ENCODE measurements at regions not wholly inside any gene's neighbourhood (a gene's known extent, or its start where the extent isn't known, plus 50 kb on each side); places are given as distances from the start of the nearest gene placed in this dataset.

GRCh38 chr17:63282455-63282854, 163.7 kb downstream of the CYB561 start:
- no peaks in the 10 kb centered on the region for H3K4me1 Mint-ChIP-seq
- TF ChIP-seq EZH2phosphoT487 (IDR thresholded peaks at IDR 0.05; ENCODE audit: unreplicated experiment), result no peak
- TF ChIP-seq JUNB (IDR thresholded peaks at IDR 0.05; ENCODE audit: unreplicated experiment), result no peak
- TF ChIP-seq, protein P1, sequence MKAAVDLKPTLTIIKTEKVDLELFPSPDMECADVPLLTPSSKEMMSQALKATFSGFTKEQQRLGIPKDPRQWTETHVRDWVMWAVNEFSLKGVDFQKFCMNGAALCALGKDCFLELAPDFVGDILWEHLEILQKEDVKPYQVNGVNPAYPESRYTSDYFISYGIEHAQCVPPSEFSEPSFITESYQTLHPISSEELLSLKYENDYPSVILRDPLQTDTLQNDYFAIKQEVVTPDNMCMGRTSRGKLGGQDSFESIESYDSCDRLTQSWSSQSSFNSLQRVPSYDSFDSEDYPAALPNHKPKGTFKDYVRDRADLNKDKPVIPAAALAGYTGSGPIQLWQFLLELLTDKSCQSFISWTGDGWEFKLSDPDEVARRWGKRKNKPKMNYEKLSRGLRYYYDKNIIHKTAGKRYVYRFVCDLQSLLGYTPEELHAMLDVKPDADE (IDR thresholded peaks at IDR 0.05), result no peak
- no peak for TF ChIP-seq CREB1 (CRISPR knock-in tag; IDR thresholded peaks at IDR 0.05; ENCODE audit: low read depth)
- TF ChIP-seq, protein P2, sequence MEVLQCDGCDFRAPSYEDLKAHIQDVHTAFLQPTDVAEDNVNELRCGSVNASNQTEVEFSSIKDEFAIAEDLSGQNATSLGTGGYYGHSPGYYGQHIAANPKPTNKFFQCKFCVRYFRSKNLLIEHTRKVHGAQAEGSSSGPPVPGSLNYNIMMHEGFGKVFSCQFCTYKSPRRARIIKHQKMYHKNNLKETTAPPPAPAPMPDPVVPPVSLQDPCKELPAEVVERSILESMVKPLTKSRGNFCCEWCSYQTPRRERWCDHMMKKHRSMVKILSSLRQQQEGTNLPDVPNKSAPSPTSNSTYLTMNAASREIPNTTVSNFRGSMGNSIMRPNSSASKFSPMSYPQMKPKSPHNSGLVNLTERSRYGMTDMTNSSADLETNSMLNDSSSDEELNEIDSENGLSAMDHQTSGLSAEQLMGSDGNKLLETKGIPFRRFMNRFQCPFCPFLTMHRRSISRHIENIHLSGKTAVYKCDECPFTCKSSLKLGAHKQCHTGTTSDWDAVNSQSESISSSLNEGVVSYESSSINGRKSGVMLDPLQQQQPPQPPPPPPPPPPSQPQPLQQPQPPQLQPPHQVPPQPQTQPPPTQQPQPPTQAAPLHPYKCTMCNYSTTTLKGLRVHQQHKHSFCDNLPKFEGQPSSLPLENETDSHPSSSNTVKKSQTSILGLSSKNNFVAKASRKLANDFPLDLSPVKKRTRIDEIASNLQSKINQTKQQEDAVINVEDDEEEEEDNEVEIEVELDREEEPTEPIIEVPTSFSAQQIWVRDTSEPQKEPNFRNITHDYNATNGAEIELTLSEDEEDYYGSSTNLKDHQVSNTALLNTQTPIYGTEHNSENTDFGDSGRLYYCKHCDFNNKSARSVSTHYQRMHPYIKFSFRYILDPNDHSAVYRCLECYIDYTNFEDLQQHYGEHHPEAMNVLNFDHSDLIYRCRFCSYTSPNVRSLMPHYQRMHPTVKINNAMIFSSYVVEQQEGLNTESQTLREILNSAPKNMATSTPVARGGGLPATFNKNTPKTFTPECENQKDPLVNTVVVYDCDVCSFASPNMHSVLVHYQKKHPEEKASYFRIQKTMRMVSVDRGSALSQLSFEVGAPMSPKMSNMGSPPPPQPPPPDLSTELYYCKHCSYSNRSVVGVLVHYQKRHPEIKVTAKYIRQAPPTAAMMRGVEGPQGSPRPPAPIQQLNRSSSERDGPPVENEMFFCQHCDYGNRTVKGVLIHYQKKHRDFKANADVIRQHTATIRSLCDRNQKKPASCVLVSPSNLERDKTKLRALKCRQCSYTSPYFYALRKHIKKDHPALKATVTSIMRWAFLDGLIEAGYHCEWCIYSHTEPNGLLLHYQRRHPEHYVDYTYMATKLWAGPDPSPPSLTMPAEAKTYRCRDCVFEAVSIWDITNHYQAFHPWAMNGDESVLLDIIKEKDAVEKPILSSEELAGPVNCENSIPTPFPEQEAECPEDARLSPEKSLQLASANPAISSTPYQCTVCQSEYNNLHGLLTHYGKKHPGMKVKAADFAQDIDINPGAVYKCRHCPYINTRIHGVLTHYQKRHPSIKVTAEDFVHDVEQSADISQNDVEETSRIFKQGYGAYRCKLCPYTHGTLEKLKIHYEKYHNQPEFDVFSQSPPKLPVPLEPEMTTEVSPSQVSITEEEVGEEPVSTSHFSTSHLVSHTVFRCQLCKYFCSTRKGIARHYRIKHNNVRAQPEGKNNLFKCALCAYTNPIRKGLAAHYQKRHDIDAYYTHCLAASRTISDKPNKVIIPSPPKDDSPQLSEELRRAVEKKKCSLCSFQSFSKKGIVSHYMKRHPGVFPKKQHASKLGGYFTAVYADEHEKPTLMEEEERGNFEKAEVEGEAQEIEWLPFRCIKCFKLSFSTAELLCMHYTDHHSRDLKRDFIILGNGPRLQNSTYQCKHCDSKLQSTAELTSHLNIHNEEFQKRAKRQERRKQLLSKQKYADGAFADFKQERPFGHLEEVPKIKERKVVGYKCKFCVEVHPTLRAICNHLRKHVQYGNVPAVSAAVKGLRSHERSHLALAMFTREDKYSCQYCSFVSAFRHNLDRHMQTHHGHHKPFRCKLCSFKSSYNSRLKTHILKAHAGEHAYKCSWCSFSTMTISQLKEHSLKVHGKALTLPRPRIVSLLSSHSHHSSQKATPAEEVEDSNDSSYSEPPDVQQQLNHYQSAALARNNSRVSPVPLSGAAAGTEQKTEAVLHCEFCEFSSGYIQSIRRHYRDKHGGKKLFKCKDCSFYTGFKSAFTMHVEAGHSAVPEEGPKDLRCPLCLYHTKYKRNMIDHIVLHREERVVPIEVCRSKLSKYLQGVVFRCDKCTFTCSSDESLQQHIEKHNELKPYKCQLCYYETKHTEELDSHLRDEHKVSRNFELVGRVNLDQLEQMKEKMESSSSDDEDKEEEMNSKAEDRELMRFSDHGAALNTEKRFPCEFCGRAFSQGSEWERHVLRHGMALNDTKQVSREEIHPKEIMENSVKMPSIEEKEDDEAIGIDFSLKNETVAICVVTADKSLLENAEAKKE (CRISPR knock-in tag; IDR thresholded peaks at IDR 0.05), result no peak
- TF ChIP-seq, protein P3, sequence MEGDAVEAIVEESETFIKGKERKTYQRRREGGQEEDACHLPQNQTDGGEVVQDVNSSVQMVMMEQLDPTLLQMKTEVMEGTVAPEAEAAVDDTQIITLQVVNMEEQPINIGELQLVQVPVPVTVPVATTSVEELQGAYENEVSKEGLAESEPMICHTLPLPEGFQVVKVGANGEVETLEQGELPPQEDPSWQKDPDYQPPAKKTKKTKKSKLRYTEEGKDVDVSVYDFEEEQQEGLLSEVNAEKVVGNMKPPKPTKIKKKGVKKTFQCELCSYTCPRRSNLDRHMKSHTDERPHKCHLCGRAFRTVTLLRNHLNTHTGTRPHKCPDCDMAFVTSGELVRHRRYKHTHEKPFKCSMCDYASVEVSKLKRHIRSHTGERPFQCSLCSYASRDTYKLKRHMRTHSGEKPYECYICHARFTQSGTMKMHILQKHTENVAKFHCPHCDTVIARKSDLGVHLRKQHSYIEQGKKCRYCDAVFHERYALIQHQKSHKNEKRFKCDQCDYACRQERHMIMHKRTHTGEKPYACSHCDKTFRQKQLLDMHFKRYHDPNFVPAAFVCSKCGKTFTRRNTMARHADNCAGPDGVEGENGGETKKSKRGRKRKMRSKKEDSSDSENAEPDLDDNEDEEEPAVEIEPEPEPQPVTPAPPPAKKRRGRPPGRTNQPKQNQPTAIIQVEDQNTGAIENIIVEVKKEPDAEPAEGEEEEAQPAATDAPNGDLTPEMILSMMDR (conservative IDR thresholded peaks at IDR 0.05; ENCODE audit: low read depth in 2 of 2), result no peak
- no peak for TF ChIP-seq POLR2AphosphoS5 (IDR thresholded peaks at IDR 0.05; ENCODE audit: low read depth)
- no peak for TF ChIP-seq STAT1 (IDR thresholded peaks at IDR 0.05; ENCODE audit: unreplicated experiment)
- no peak for TF ChIP-seq NANOG (IDR thresholded peaks at IDR 0.05; ENCODE audit: borderline replicate concordance)
- TF ChIP-seq EZH2 (IDR thresholded peaks at IDR 0.05; ENCODE audit: low read depth, unreplicated experiment), result no peak
- no peak for TF ChIP-seq ZNF114 (CRISPR knock-in tag; IDR thresholded peaks at IDR 0.05)

More at GRCh38 chr17:63282455-63282854, 163.7 kb downstream of the CYB561 start:
- H3K79me2 ChIP-seq (replicated peaks; ENCODE audit: insufficient read depth), result no peaks in the 10 kb centered on the region
- no peak overlapping the region for H3K4me2 ChIP-seq
- no peaks in the 10 kb centered on the region for H3K9me2 ChIP-seq (ENCODE audit: insufficient read depth)
- DNase-seq (ENCODE audit: low spot score) (no peak), ATAC-seq (no peak)
- no peaks in the 10 kb centered on the region for H4K20me1 ChIP-seq (replicated peaks; ENCODE audit: insufficient read depth)
- Mint-ChIP-seq H3K27me3 (ENCODE audit: insufficient read depth, low read depth, poor library complexity) (no peaks in the 10 kb centered on the region), H3K4me3 (no peak overlapping the region), H3K27ac (no peak overlapping the region), H3K36me3 (ENCODE audit: low read depth) (peaks cover 15% of the 10 kb centered on the region; the same call in 2 of the 3 replicates), H3K9me3 (peaks cover 27% of the 10 kb centered on the region)
- no peaks in the 10 kb centered on the region for H3K27me3 ChIP-seq (ENCODE audit: insufficient read depth)
- no peaks in the 10 kb centered on the region for H3F3A ChIP-seq (replicated peaks; ENCODE audit: low read depth)
- H3K4me1 ChIP-seq (ENCODE audit: insufficient read depth), result no peaks in the 10 kb centered on the region
- no peak overlapping the region for H3K4me3 ChIP-seq
- no peak overlapping the region for H3K27ac ChIP-seq (ENCODE audit: low read depth)
- H3K36me3 ChIP-seq (ENCODE audit: insufficient read depth), result no peaks in the 10 kb centered on the region
- H2AFZ ChIP-seq, result no peak overlapping the region
